AG04450 (cell line): ENCODE measurements at regions not wholly inside any gene's neighbourhood (a gene's known extent, or its start where the extent isn't known, plus 50 kb on each side); places are given as distances from the start of the nearest gene placed in this dataset.
A peak's percentile ranks its signal among the peaks of the same experiment; 100 is the strongest.

Experiments used
- CTCF ChIA-PET: fragments of 300-600, 350-600 bp; formaldehyde crosslinking; extraction: SDS; loops from one replicate; lab custom pipeline; 2022; ENCODE audit warnings: antibody characterized with exemption, inconsistent platforms; lab: Charles Lee
- POLR2A ChIA-PET: fragments of 350-600 bp; formaldehyde crosslinking; extraction: SDS; loops from one replicate; lab custom pipeline; 2021; ENCODE audit warnings: antibody characterized with exemption, inconsistent platforms; lab: Yijun Ruan, JAX
- DNase-seq: peaks from one replicate; pipeline ENCODE4 v3.0.0-alpha.2; 2011; ENCODE audit warnings: low read depth, low spot score
- H3K27ac ChIP-seq: one replicate; pipeline ENCODE4 v1.5.1; 2012; ENCODE audit warnings: low read depth, low read length, control low read depth
- H3K27me3 ChIP-seq: one replicate; pipeline ENCODE4 v1.6.0; 2012; ENCODE audit warnings: low read length; ENCODE audit not compliant: control insufficient read depth, insufficient read depth
- H3K4me3 ChIP-seq: 2 replicates; pipeline ENCODE4 v1.5.1; 2011; ENCODE audit warnings: mild to moderate bottlenecking, low read depth, low read length, control low read depth
- H3K9me3 ChIP-seq: 2 replicates; pipeline ENCODE4 v1.5.1; 2012; ENCODE audit warnings: low read length; ENCODE audit not compliant: control insufficient read depth, insufficient read depth
- CTCF ChIP-seq: IDR thresholded peaks from 2 replicates; pipeline ENCODE4 v1.5.1; 2011; ENCODE audit warnings: low read depth, low read length, control low read depth, inconsistent platforms

DNA sequence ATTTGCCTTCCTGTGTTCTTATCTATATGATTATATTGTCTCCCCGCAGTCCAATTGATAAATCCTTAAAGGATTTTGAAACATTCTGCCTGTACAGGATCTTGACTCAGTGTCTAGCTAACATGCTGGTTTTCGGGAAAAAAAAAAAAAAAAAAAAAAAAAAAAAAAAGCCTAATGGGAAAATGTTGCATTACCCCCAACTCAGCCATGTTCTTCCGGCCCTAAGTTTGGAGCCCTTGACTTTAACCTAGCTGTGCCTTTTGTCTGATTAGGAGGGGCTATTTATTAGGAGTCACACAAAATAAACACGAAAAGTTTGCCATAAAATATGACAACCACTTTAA, 244.4 kb upstream of the TCF21 start:
- CTCF ChIA-PET = interaction anchor here (1.1 to 3.9 kb wide), 4 partner anchors 53 to 277 kb away, joined by 3 to 29 read pairs (median 13); no protein-coding TSS in a partner anchor
- no peak for TF ChIP-seq CTCF
- DNase-seq = no peak
- H3K27ac ChIP-seq = no peak overlapping the region
- H3K9me3 ChIP-seq = no peaks in the 10 kb centered on the region
- H3K4me3 ChIP-seq = no peak overlapping the region
- POLR2A ChIA-PET = interaction anchor here (0.6 to 4.0 kb wide), 20 partner anchors 8 to 674 kb away, joined by 3 to 63 read pairs (median 8); partner anchors contain the start of gene TCF21
- H3K27me3 ChIP-seq = no peaks in the 10 kb centered on the region

- ChIA-PET POLR2A (interaction anchor here (0.7 to 4.0 kb wide), 20 partner anchors 9 to 271 kb away, joined by 3 to 63 read pairs (median 8); partner anchors contain the start of gene TCF21), CTCF (interaction anchor here (1.1 to 3.9 kb wide), 5 partner anchors 13 to 277 kb away, joined by 3 to 29 read pairs (median 4); no protein-coding TSS in a partner anchor)
- TF ChIP-seq CTCF = no peak
- Histone ChIP-seq H3K4me3 (no peak overlapping the region), H3K27me3 (no peaks in the 10 kb centered on the region), H3K27ac (no peak overlapping the region), H3K9me3 (no peaks in the 10 kb centered on the region)
- peak; percentile 78 for DNase-seq
These were observed 243.9 kb upstream of the TCF21 start for GRCh38 chr6:133644892-133645619.

DNA sequence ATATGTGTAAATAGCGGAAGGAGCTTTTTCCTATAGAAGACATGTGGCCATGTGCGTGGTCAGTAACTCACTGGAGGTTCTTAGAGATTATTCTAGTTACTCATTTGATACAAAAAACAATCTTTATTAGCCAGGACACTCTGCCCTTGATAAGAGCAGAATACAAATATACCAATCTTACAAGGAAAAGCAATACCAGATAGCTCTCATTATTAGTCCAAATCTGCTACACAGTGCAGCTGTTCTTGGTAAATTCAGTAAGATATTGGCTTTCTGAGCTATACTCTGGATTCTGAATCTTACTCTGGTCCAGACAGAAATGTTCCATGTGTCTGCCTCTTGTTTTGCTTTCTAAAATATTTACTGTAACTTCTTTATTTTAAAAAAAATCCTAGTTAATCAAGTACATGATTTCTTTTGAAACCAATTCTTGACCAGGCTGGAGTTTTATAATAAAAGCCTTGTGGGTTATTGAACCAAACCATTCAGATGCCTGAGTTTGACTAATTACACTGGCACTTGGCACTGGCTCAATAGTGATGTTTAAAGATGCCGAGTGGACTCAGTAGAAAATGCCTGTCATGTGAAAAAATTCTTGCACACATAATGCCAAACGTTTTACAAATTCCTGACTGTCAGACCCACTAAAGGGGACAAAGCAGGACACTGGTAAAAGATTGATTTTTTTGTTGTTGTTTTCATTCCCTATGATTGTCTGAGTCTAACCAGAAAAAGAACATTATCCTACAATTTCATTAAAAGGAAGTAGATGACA, 242.8 kb upstream of the TCF21 start:
- no peak for DNase-seq
- no peak for TF ChIP-seq CTCF
- ChIA-PET POLR2A (interaction anchor here (1.1 to 4.0 kb wide), 7 partner anchors 10 to 245 kb away, joined by 4 to 63 read pairs (median 10); partner anchors contain the start of gene TCF21), CTCF (interaction anchor here (0.9 to 3.9 kb wide), 5 partner anchors 9 to 276 kb away, joined by 3 to 29 read pairs (median 4); no protein-coding TSS in a partner anchor)
- Histone ChIP-seq H3K4me3 (no peak overlapping the region), H3K9me3 (no peaks in the 10 kb centered on the region), H3K27me3 (no peaks in the 10 kb centered on the region), H3K27ac (no peak overlapping the region)

DNA sequence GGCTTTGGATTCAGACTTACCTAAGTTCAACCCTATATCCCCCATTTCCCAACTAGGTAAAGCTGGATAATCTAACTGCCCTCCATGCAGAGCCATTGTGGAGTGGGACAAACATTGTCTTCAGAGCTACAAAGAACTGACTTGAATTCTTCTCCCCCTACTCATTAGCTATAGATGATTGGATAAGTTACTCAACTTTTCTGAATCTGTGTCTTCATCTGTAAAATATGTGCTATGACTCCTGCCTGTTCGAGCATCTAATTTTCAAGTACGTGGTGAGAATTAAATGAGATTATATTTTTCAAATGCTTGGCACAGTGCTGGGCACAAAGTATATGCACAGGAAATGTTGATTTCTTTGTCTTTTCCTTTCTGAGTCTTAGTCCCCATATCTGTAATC, 240.3 kb upstream of the TCF21 start:
- CTCF ChIA-PET = interaction anchor here (1.0 kb wide), 1 partner anchor 268 kb away, joined by 4 read pairs; no protein-coding TSS in a partner anchor
- TF ChIP-seq CTCF = no peak
- no peak overlapping the region for H3K27ac ChIP-seq
- no peaks in the 10 kb centered on the region for H3K9me3 ChIP-seq
- no peaks in the 10 kb centered on the region for H3K27me3 ChIP-seq
- DNase-seq = no peak
- H3K4me3 ChIP-seq = no peak overlapping the region
- POLR2A ChIA-PET = no interaction called here

GRCh38 chr6:133671376-133671775, 217.5 kb upstream of the TCF21 start:
- ChIA-PET CTCF (no interaction called here), POLR2A (no interaction called here)
- DNase-seq = no peak
- H3K9me3 ChIP-seq = no peaks in the 10 kb centered on the region
- TF ChIP-seq CTCF = no peak
- H3K4me3 ChIP-seq = no peak overlapping the region
- no peak overlapping the region for H3K27ac ChIP-seq
- H3K27me3 ChIP-seq = no peaks in the 10 kb centered on the region
